ENCODE measurements at regions not wholly inside any gene's neighbourhood (a gene's known extent, or its start where the extent isn't known, plus 50 kb on each side); places are given as distances from the start of the nearest gene placed in this dataset.

DNA sequence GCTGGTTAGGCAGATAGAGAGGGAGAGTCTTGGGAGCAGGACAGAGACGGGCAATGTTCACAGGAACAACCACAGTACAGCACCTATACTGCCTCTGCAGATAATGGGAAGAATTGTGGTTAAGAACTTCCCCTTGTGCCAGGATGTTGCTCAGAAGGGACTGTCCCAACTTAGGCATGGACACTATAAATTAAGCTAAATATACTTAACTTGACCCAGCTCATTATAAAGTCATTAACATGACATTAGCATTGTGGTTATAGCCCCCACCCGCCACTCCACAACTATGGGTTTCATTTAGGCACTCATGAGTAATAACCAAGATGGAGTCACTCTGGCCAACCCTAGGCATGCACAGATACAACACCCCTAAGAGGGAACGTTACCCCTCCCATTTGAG lies 310.9 kb upstream of the NRG3 start:
- H3K4me3 ChIP-seq (ENCODE audit: control extremely low read depth in 1 of 5, extremely low read depth in 1 of 5, insufficient read depth in 1 of 5, low read depth in 2 of 5, low read length in 4 of 5) = no peak overlapping the region
- no peaks in the 10 kb centered on the region for H3K27me3 Mint-ChIP-seq
- no peaks in the 10 kb centered on the region for H3K9me3 ChIP-seq (ENCODE audit: control extremely low read depth in 1 of 3, control insufficient read depth in 2 of 3, insufficient read depth in 1 of 3, low read length in 2 of 3)
- H3K27ac Mint-ChIP-seq = no peak overlapping the region
- no peak overlapping the region for H3K9ac ChIP-seq (ENCODE audit: low read length)
- no peak overlapping the region for H3K4me3 Mint-ChIP-seq
- no peaks in the 10 kb centered on the region for H3K79me2 ChIP-seq (ENCODE audit: control insufficient read depth, insufficient read depth, low read length)
- H3K9me3 Mint-ChIP-seq (ENCODE audit: insufficient read depth) = peaks cover 8% of the 10 kb centered on the region
- H3K4me1 ChIP-seq (ENCODE audit: control insufficient read depth in 2 of 2, insufficient read depth in 2 of 2, low read length in 2 of 2) = no peaks in the 10 kb centered on the region
- no peaks in the 10 kb centered on the region for H3K27me3 ChIP-seq (replicated peaks in 1 of 4; ENCODE audit: control extremely low read depth in 1 of 4, control insufficient read depth in 3 of 4, insufficient read depth in 4 of 4, low read length in 3 of 4)
- TF ChIP-seq, protein P1, sequence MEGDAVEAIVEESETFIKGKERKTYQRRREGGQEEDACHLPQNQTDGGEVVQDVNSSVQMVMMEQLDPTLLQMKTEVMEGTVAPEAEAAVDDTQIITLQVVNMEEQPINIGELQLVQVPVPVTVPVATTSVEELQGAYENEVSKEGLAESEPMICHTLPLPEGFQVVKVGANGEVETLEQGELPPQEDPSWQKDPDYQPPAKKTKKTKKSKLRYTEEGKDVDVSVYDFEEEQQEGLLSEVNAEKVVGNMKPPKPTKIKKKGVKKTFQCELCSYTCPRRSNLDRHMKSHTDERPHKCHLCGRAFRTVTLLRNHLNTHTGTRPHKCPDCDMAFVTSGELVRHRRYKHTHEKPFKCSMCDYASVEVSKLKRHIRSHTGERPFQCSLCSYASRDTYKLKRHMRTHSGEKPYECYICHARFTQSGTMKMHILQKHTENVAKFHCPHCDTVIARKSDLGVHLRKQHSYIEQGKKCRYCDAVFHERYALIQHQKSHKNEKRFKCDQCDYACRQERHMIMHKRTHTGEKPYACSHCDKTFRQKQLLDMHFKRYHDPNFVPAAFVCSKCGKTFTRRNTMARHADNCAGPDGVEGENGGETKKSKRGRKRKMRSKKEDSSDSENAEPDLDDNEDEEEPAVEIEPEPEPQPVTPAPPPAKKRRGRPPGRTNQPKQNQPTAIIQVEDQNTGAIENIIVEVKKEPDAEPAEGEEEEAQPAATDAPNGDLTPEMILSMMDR (IDR thresholded peaks at IDR 0.05) = no peak
- H3K36me3 ChIP-seq (replicated peaks in 1 of 2; ENCODE audit: control extremely low read depth in 1 of 2, control insufficient read depth in 1 of 2, extremely low read depth in 1 of 2, insufficient read depth in 2 of 2, low read length in 1 of 2) = no peaks in the 10 kb centered on the region
- ChIA-PET CTCF (no interaction called here), POLR2A (no interaction called here)
- no peaks in the 10 kb centered on the region for H3K4me1 Mint-ChIP-seq
- intact Hi-C loops (cut with micrococcal nuclease) = no loop called here
- DNase-seq (no peak), ATAC-seq (ENCODE audit: low read depth) (no peak)
- no peak overlapping the region for H2AFZ ChIP-seq (ENCODE audit: insufficient read depth, low read depth, low read length, poor library complexity, severe bottlenecking)
- no peak overlapping the region for H3K4me2 ChIP-seq (replicated peaks; ENCODE audit: low read depth, low read length, poor library complexity, severe bottlenecking)
- WGBS (ENCODE audit: insufficient coverage) = 59% methylated on average over 2 of the region's 3 CpGs
- H3K27ac ChIP-seq (ENCODE audit: low read length in 2 of 2) = no peak overlapping the region
- H4K20me1 ChIP-seq (ENCODE audit: control insufficient read depth, insufficient read depth, low read length, poor library complexity, severe bottlenecking) = no peaks in the 10 kb centered on the region

DNA sequence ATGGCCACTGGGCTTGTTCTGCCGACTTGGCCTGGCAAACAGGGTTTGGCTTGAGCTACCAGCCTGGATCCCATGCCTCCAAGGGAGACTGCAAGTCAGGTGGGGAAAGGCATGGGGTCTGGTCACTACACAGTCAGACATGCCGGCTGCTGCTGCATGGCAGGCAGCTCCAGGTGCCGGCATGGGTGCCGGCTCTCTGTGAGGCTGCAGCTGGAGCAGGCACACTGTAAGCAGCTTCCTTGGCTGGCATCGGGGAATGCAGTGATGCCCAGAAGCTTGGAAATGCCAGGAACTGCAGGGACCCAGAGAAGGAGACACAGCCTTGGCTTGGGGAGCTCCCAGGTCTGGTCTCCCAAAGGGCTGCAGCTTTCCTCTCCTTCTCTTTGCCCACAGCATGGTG lies 305.5 kb upstream of the NRG3 start:
- no peak for ATAC-seq (ENCODE audit: low read depth)
- no peaks in the 10 kb centered on the region for H4K20me1 ChIP-seq (ENCODE audit: control insufficient read depth, insufficient read depth, low read length, poor library complexity, severe bottlenecking)
- H3K36me3 ChIP-seq (replicated peaks in 1 of 2; ENCODE audit: control extremely low read depth in 1 of 2, control insufficient read depth in 1 of 2, extremely low read depth in 1 of 2, insufficient read depth in 2 of 2, low read length in 1 of 2) = no peaks in the 10 kb centered on the region
- no peak overlapping the region for H3K9ac ChIP-seq (ENCODE audit: low read length)
- H3K4me1 ChIP-seq (ENCODE audit: control insufficient read depth in 2 of 2, insufficient read depth in 2 of 2, low read length in 2 of 2) = no peaks in the 10 kb centered on the region
- Mint-ChIP-seq H3K27me3 (no peaks in the 10 kb centered on the region), H3K4me1 (no peaks in the 10 kb centered on the region), H3K27ac (no peak overlapping the region), H3K4me3 (no peak overlapping the region), H3K9me3 (ENCODE audit: insufficient read depth) (peaks cover 5% of the 10 kb centered on the region)
- no peaks in the 10 kb centered on the region for H3K27me3 ChIP-seq (replicated peaks in 1 of 4; ENCODE audit: control extremely low read depth in 1 of 4, control insufficient read depth in 3 of 4, insufficient read depth in 4 of 4, low read length in 3 of 4)
- no peak overlapping the region for H3K27ac ChIP-seq (ENCODE audit: low read length in 2 of 2)
- POLR2A ChIA-PET = no interaction called here
- WGBS (ENCODE audit: insufficient coverage) = 92% methylated on average over 5 of the region's 5 CpGs
- no peak overlapping the region for H3K4me2 ChIP-seq (replicated peaks; ENCODE audit: low read depth, low read length, poor library complexity, severe bottlenecking)
- no peak overlapping the region for H2AFZ ChIP-seq (ENCODE audit: insufficient read depth, low read depth, low read length, poor library complexity, severe bottlenecking)
- DNase-seq = no peak
- TF ChIP-seq, protein P1 (IDR thresholded peaks at IDR 0.05) = no peak
- no peak for TF ChIP-seq EZH2 (IDR thresholded peaks at IDR 0.05; ENCODE audit: borderline replicate concordance, insufficient read depth, low read depth, low read length, poor library complexity, severe bottlenecking)
- intact Hi-C loops (cut with micrococcal nuclease) = no loop called here
- CTCF ChIA-PET = no interaction called here
- H3K9me3 ChIP-seq (ENCODE audit: control extremely low read depth in 1 of 3, control insufficient read depth in 2 of 3, insufficient read depth in 1 of 3, low read length in 2 of 3) = peaks cover 0 to 22% (median 0%) of the 10 kb centered on the region in 3 donors
- H3K79me2 ChIP-seq (ENCODE audit: control insufficient read depth, insufficient read depth, low read length) = no peaks in the 10 kb centered on the region
- no peak overlapping the region for H3K4me3 ChIP-seq (ENCODE audit: control extremely low read depth in 1 of 5, extremely low read depth in 1 of 5, insufficient read depth in 1 of 5, low read depth in 2 of 5, low read length in 4 of 5)

All from B cell (primary cell).